ENCODE measurements at regions not wholly inside any gene's neighbourhood (a gene's known extent, or its start where the extent isn't known, plus 50 kb on each side); places are given as distances from the start of the nearest gene placed in this dataset.

GRCh38 chr2:128930101-128930500, 611.4 kb upstream of the HS6ST1 start:
- Histone ChIP-seq H3K79me2 (ENCODE audit: control insufficient read depth, insufficient read depth, low read length) (no peaks in the 10 kb centered on the region), H3K9me3 (ENCODE audit: control insufficient read depth, low read depth, low read length) (no peaks in the 10 kb centered on the region), H3K9me1 (ENCODE audit: control insufficient read depth, extremely low read depth, insufficient read depth, low read length) (no peaks in the 10 kb centered on the region), H2AFZ (ENCODE audit: control insufficient read depth, low read length) (no peak overlapping the region), H4K20me1 (ENCODE audit: control insufficient read depth, extremely low read depth, insufficient read depth, low read length) (no peaks in the 10 kb centered on the region), H3K4me3 (ENCODE audit: control insufficient read depth in 2 of 3, extremely low read depth in 1 of 3, insufficient read depth in 2 of 3, low read depth in 1 of 3, low read length in 3 of 3) (no peak overlapping the region), H3K4me1 (ENCODE audit: control insufficient read depth, extremely low read depth, insufficient read depth, low read length) (no peaks in the 10 kb centered on the region), H3K27ac (ENCODE audit: control insufficient read depth, insufficient read depth, low read length) (no peak overlapping the region), H3K36me3 (ENCODE audit: control insufficient read depth in 2 of 2, extremely low read depth in 1 of 2, insufficient read depth in 2 of 2, low read length in 2 of 2) (no peaks in the 10 kb centered on the region), H3K4me2 (ENCODE audit: control insufficient read depth, extremely low read depth, insufficient read depth, low read depth, low read length) (no peak overlapping the region), H3K9ac (ENCODE audit: control insufficient read depth, extremely low read depth, insufficient read depth, low read length) (no peak overlapping the region), H3K27me3 (ENCODE audit: control insufficient read depth, extremely low read depth, insufficient read depth, low read length) (no peaks in the 10 kb centered on the region)
- DNase-seq (ENCODE audit: low read depth, low spot score) (no peak), FAIRE-seq (no peak)
- TF ChIP-seq EZH2 (IDR thresholded peaks at IDR 0.05; ENCODE audit: low read length) = no peak
- TF ChIP-seq, protein P1, sequence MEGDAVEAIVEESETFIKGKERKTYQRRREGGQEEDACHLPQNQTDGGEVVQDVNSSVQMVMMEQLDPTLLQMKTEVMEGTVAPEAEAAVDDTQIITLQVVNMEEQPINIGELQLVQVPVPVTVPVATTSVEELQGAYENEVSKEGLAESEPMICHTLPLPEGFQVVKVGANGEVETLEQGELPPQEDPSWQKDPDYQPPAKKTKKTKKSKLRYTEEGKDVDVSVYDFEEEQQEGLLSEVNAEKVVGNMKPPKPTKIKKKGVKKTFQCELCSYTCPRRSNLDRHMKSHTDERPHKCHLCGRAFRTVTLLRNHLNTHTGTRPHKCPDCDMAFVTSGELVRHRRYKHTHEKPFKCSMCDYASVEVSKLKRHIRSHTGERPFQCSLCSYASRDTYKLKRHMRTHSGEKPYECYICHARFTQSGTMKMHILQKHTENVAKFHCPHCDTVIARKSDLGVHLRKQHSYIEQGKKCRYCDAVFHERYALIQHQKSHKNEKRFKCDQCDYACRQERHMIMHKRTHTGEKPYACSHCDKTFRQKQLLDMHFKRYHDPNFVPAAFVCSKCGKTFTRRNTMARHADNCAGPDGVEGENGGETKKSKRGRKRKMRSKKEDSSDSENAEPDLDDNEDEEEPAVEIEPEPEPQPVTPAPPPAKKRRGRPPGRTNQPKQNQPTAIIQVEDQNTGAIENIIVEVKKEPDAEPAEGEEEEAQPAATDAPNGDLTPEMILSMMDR (optimal IDR thresholded peaks at IDR 0.05 in 1 of 3, IDR thresholded peaks at IDR 0.05 in 1 of 3, conservative IDR thresholded peaks at IDR 0.05 in 1 of 3; ENCODE audit: extremely low read depth in 1 of 3, insufficient read depth in 2 of 3, low read length in 3 of 3) = no peak
- dilution Hi-C loops (cut with MboI; ENCODE audit: extremely low pct_ligation_motif_present, low sequenced_read_pairs) = no loop called here

DNA sequence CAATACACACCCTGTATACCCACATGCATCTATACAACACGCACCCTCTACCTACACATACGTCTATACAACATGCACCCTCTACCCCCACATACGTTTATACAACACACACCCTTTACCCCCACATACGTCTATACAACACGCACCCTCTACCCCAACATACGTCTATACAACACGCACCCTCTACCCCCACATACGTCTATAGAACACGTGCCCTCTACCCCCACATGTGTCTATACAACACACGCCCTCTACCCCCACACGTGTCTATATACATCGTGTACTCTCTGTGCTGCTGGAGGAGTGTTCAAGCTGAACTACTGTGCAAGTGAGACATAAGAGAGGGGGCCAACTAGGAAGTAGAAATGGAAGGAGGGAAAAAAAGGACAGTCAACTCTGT, 621.7 kb upstream of the HS6ST1 start:
- Histone ChIP-seq H3K36me3 (ENCODE audit: control insufficient read depth in 2 of 2, extremely low read depth in 1 of 2, insufficient read depth in 2 of 2, low read length in 2 of 2) (no peaks in the 10 kb centered on the region), H3K27ac (ENCODE audit: control insufficient read depth, insufficient read depth, low read length) (no peak overlapping the region), H4K20me1 (ENCODE audit: control insufficient read depth, extremely low read depth, insufficient read depth, low read length) (no peaks in the 10 kb centered on the region), H3K4me2 (ENCODE audit: control insufficient read depth, extremely low read depth, insufficient read depth, low read depth, low read length) (no peak overlapping the region), H3K9me3 (ENCODE audit: control insufficient read depth, low read depth, low read length) (no peaks in the 10 kb centered on the region), H3K9me1 (ENCODE audit: control insufficient read depth, extremely low read depth, insufficient read depth, low read length) (no peaks in the 10 kb centered on the region), H3K27me3 (ENCODE audit: control insufficient read depth, extremely low read depth, insufficient read depth, low read length) (no peaks in the 10 kb centered on the region), H2AFZ (ENCODE audit: control insufficient read depth, low read length) (no peak overlapping the region), H3K9ac (ENCODE audit: control insufficient read depth, extremely low read depth, insufficient read depth, low read length) (no peak overlapping the region), H3K79me2 (ENCODE audit: control insufficient read depth, insufficient read depth, low read length) (no peaks in the 10 kb centered on the region), H3K4me1 (ENCODE audit: control insufficient read depth, extremely low read depth, insufficient read depth, low read length) (no peaks in the 10 kb centered on the region), H3K4me3 (ENCODE audit: control insufficient read depth in 2 of 3, extremely low read depth in 1 of 3, insufficient read depth in 2 of 3, low read depth in 1 of 3, low read length in 3 of 3) (no peak overlapping the region)
- dilution Hi-C loops (cut with MboI; ENCODE audit: extremely low pct_ligation_motif_present, low sequenced_read_pairs) = no loop called here
- no peak for FAIRE-seq
- TF ChIP-seq EZH2 (IDR thresholded peaks at IDR 0.05; ENCODE audit: low read length) = no peak
- TF ChIP-seq, protein P1 (optimal IDR thresholded peaks at IDR 0.05 in 1 of 3, IDR thresholded peaks at IDR 0.05 in 1 of 3, conservative IDR thresholded peaks at IDR 0.05 in 1 of 3; ENCODE audit: extremely low read depth in 1 of 3, insufficient read depth in 2 of 3, low read length in 3 of 3) = no peak
- DNase-seq (ENCODE audit: low read depth, low spot score) = no peak
